Epithelial cell of proximal tubule (primary cell): ENCODE measurements at regions not wholly inside any gene's neighbourhood (a gene's known extent, or its start where the extent isn't known, plus 50 kb on each side); places are given as distances from the start of the nearest gene placed in this dataset.

Experiments used
- DNase-seq: peaks from one replicate; pipeline ENCODE4 v3.0.0-alpha.2; 2011; ENCODE audit warnings: low read depth
- H3K4me3 ChIP-seq: 2 replicates; pipeline ENCODE4 v1.5.1; 2011; ENCODE audit warnings: low read depth, mild to moderate bottlenecking, low read length
- TF ChIP-seq, protein P1 (sequence below): conservative IDR thresholded peaks from 2 replicates; pipeline ENCODE4 v1.5.1; 2012; ENCODE audit warnings: low read depth, mild to moderate bottlenecking, low read length

- H3K4me3 ChIP-seq, result no peak overlapping the region
- DNase-seq, result no peak
- TF ChIP-seq, protein P1, sequence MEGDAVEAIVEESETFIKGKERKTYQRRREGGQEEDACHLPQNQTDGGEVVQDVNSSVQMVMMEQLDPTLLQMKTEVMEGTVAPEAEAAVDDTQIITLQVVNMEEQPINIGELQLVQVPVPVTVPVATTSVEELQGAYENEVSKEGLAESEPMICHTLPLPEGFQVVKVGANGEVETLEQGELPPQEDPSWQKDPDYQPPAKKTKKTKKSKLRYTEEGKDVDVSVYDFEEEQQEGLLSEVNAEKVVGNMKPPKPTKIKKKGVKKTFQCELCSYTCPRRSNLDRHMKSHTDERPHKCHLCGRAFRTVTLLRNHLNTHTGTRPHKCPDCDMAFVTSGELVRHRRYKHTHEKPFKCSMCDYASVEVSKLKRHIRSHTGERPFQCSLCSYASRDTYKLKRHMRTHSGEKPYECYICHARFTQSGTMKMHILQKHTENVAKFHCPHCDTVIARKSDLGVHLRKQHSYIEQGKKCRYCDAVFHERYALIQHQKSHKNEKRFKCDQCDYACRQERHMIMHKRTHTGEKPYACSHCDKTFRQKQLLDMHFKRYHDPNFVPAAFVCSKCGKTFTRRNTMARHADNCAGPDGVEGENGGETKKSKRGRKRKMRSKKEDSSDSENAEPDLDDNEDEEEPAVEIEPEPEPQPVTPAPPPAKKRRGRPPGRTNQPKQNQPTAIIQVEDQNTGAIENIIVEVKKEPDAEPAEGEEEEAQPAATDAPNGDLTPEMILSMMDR, result no peak
These were observed 361.2 kb downstream of the FSIP2 start for GRCh38 chr2:186099826-186100225.

GRCh38 chr2:186100636-186101035, 362.0 kb downstream of the FSIP2 start:
- TF ChIP-seq, protein P1, result no peak
- DNase-seq, result no peak
- H3K4me3 ChIP-seq, result no peak overlapping the region

- DNase-seq, result no peak
- TF ChIP-seq, protein P1, result no peak
- no peak overlapping the region for H3K4me3 ChIP-seq
These were observed 363.0 kb downstream of the FSIP2 start for GRCh38 chr2:186101616-186102015.

DNA sequence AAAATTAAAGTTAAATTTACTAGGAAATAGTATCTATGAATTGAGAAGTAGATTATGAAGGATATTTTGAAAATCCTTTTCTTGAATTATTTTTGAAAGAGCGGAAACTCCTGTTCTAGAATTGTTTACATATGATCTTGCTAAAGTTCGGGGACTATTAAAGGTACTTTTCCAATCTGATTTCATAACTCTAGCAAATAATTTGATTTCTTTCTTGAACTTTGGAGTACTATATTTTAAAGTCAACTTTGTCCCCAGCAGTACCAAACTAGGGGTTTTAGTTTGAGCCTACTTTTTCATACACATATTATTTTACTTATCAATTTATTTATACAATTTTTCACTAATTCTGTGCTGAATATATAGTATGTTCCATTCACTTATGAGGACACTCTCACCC, 364.7 kb downstream of the FSIP2 start:
- no peak overlapping the region for H3K4me3 ChIP-seq
- TF ChIP-seq, protein P1, result no peak
- DNase-seq, result no peak

DNA sequence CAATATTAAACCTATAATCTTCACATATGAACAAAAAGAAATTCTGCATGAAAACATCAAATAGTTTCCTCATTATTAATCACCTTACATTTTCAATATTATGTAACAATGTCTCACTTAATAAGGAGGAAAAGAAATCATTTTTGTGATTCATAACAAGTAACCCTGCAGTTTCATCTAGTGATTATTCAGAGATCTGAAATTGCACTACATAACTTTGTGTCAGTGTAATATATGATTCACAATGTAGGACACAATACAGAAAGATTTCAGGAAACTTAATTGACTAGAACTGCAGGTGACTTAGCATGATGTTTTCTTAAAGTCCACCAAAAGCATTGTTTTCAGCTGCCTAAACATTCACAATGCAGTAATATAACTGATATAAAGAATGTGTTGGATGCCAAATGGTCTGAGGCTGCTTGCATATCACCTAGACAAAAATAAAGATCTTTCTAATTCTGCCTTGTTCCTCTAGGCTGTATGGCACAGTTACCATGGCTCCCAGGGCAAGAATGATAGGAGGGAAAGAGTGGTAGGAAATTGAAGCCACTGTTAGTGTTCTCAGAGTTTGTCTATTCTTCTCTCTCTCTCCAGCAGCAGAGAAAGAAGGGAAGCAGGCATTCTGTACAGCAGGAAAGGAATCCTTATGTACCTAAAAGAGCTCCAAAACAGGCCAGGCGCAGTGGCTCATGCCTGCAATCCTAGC, 366.6 kb downstream of the FSIP2 start:
- DNase-seq, result no peak

DNA sequence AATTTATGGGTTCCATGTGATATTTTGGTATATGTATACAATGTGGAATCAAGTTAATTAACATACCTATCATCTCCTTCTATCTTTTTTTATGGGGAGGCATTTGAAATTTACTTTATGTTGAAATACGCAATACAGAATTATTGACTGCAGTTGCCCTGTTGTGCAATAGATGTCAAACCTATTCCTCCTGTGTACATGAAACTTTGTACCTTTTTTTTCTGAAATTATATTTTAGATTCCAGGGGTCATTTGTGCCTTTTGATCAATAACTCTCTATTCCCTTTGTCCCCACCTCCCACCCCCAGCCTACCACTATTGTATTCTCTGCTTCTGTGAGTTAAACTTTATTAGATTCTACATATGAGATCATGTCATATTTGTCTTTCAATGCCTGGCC, 369.9 kb downstream of the FSIP2 start:
- no peak for DNase-seq
- TF ChIP-seq, protein P1, result no peak
- H3K4me3 ChIP-seq, result no peak overlapping the region

More for the DNA sequence above, 366.6 kb downstream of the FSIP2 start:
- TF ChIP-seq, protein P1, result no peak
- no peak overlapping the region for H3K4me3 ChIP-seq

GRCh38 chr2:186113284-186113683, 372.8 kb upstream of the ZC3H15 start:
- DNase-seq, result no peak

More at GRCh38 chr2:186113284-186113683, 372.8 kb upstream of the ZC3H15 start:
- TF ChIP-seq, protein P1, result no peak
- no peak overlapping the region for H3K4me3 ChIP-seq
